Fibroblast of lung (primary cell): ENCODE measurements at regions not wholly inside any gene's neighbourhood (a gene's known extent, or its start where the extent isn't known, plus 50 kb on each side); places are given as distances from the start of the nearest gene placed in this dataset.

ENCODE experiments used
- DNase-seq, 2 donors: peaks; one replicate each; pipeline versions ENCODE4 v3.0.0 to v3.0.0-alpha.2; 2010; ENCODE audit warnings: low read depth in 2 of 2
- H2AFZ ChIP-seq: 2 replicates; pipeline ENCODE4 v1.5.1; 2012; ENCODE audit warnings: low read length, control low read depth, inconsistent platforms
- H3K27ac ChIP-seq: 2 replicates; pipeline ENCODE4 v1.5.1; 2011; ENCODE audit warnings: low read length, control low read depth; ENCODE audit not compliant: insufficient read depth
- H3K27me3 ChIP-seq: 2 replicates; pipeline ENCODE4 v1.5.1; 2011; ENCODE audit warnings: mild to moderate bottlenecking, low read length; ENCODE audit not compliant: control insufficient read depth, insufficient read depth
- H3K36me3 ChIP-seq: 2 replicates; pipeline ENCODE4 v1.5.1; 2011; ENCODE audit warnings: low read length; ENCODE audit not compliant: control insufficient read depth, insufficient read depth
- H3K4me1 ChIP-seq: 2 replicates; pipeline ENCODE4 v1.5.1; 2011; ENCODE audit warnings: low read length; ENCODE audit not compliant: control insufficient read depth, insufficient read depth; ENCODE audit errors: extremely low read depth
- H3K4me2 ChIP-seq: 2 replicates; pipeline ENCODE4 v1.5.1; 2011; ENCODE audit warnings: low read length, control low read depth; ENCODE audit not compliant: insufficient read depth; ENCODE audit errors: extremely low read depth
- H3K4me3 ChIP-seq, 4 experiments: fragments of 200-600 bp in 1 of 4; sonication (generic) in 1 of 4; replicated peaks in 1 of 4; 2 replicates each; pipeline ENCODE4 v1.5.1; 2011 to 2016; ENCODE audit warnings: low read length in 4 of 4, low read depth in 3 of 4, mild to moderate bottlenecking in 3 of 4, control low read depth in 2 of 4, inconsistent platforms in 1 of 4, mixed read lengths in 1 of 4; ENCODE audit not compliant: insufficient read depth in 1 of 4; ENCODE audit errors: control extremely low read depth in 1 of 4
- H3K79me2 ChIP-seq: 2 replicates; pipeline ENCODE4 v1.5.1; 2012; ENCODE audit warnings: mild to moderate bottlenecking, low read length, inconsistent platforms; ENCODE audit not compliant: control insufficient read depth, insufficient read depth
- H3K9ac ChIP-seq: 2 replicates; pipeline ENCODE4 v1.5.1; 2011; ENCODE audit warnings: mild to moderate bottlenecking, low read length, control low read depth; ENCODE audit not compliant: insufficient read depth
- H3K9me3 ChIP-seq: 2 replicates; pipeline ENCODE4 v1.5.1; 2012; ENCODE audit warnings: low read depth, low read length; ENCODE audit not compliant: control insufficient read depth, insufficient read depth
- H4K20me1 ChIP-seq: 2 replicates; pipeline ENCODE4 v1.5.1; 2011; ENCODE audit warnings: low read length; ENCODE audit not compliant: control insufficient read depth, insufficient read depth; ENCODE audit errors: extremely low read depth
- EZH2 ChIP-seq: IDR thresholded peaks from 2 replicates; pipeline ENCODE4 v1.5.1; 2012; ENCODE audit warnings: low read length, control low read depth, mild to moderate bottlenecking; ENCODE audit errors: missing control alignments
- TF ChIP-seq, protein P1 (sequence below), 2 donors: IDR thresholded peaks in 1 of 2; conservative IDR thresholded peaks in 1 of 2; 1 replicate in 1 of 2; 2 replicates in 1 of 2; pipeline ENCODE4 v1.5.1; 2011 to 2012; ENCODE audit warnings: low read length in 2 of 2, control low read depth in 1 of 2, inconsistent platforms in 1 of 2, low read depth in 1 of 2, mild to moderate bottlenecking in 1 of 2

GRCh38 chr20:39607141-39607540, 645.0 kb downstream of the DHX35 start:
- H3K27ac ChIP-seq = no peak overlapping the region

GRCh38 chr20:39605908-39606307, 643.8 kb downstream of the DHX35 start:
- Histone ChIP-seq H4K20me1 (no peaks in the 10 kb centered on the region), H3K4me2 (no peak overlapping the region), H3K79me2 (no peaks in the 10 kb centered on the region), H2AFZ (no peak overlapping the region), H3K36me3 (no peaks in the 10 kb centered on the region), H3K27me3 (no peaks in the 10 kb centered on the region), H3K9me3 (no peaks in the 10 kb centered on the region), H3K4me1 (no peaks in the 10 kb centered on the region), H3K9ac (no peak overlapping the region), H3K27ac (no peak overlapping the region), H3K4me3 (no peak overlapping the region)
- no peak for TF ChIP-seq EZH2
- TF ChIP-seq, protein P1, sequence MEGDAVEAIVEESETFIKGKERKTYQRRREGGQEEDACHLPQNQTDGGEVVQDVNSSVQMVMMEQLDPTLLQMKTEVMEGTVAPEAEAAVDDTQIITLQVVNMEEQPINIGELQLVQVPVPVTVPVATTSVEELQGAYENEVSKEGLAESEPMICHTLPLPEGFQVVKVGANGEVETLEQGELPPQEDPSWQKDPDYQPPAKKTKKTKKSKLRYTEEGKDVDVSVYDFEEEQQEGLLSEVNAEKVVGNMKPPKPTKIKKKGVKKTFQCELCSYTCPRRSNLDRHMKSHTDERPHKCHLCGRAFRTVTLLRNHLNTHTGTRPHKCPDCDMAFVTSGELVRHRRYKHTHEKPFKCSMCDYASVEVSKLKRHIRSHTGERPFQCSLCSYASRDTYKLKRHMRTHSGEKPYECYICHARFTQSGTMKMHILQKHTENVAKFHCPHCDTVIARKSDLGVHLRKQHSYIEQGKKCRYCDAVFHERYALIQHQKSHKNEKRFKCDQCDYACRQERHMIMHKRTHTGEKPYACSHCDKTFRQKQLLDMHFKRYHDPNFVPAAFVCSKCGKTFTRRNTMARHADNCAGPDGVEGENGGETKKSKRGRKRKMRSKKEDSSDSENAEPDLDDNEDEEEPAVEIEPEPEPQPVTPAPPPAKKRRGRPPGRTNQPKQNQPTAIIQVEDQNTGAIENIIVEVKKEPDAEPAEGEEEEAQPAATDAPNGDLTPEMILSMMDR (conservative IDR thresholded peaks at IDR 0.05 in 1 of 2, IDR thresholded peaks at IDR 0.05 in 1 of 2; ENCODE audit: low read depth in 1 of 2, low read length in 2 of 2) = no peak
- no peak for DNase-seq

More at GRCh38 chr20:39607141-39607540, 645.0 kb downstream of the DHX35 start:
- Histone ChIP-seq H3K79me2 (no peaks in the 10 kb centered on the region), H3K9ac (no peak overlapping the region), H3K27me3 (no peaks in the 10 kb centered on the region), H4K20me1 (no peaks in the 10 kb centered on the region), H3K9me3 (no peaks in the 10 kb centered on the region), H3K4me1 (no peaks in the 10 kb centered on the region), H3K4me3 (no peak overlapping the region), H2AFZ (no peak overlapping the region), H3K4me2 (no peak overlapping the region), H3K36me3 (no peaks in the 10 kb centered on the region)
- DNase-seq = peak in 1 of 2 donors; percentile 64
- TF ChIP-seq, protein P1 (conservative IDR thresholded peaks at IDR 0.05 in 1 of 2, IDR thresholded peaks at IDR 0.05 in 1 of 2; ENCODE audit: low read depth in 1 of 2, low read length in 2 of 2) = no peak
- no peak for TF ChIP-seq EZH2

GRCh38 chr20:39605361-39605760, 643.2 kb downstream of the DHX35 start:
- H4K20me1 ChIP-seq = no peaks in the 10 kb centered on the region
- no peaks in the 10 kb centered on the region for H3K79me2 ChIP-seq
- H2AFZ ChIP-seq = no peak overlapping the region
- no peaks in the 10 kb centered on the region for H3K4me1 ChIP-seq
- no peaks in the 10 kb centered on the region for H3K27me3 ChIP-seq
- H3K4me2 ChIP-seq = no peak overlapping the region
- no peak overlapping the region for H3K27ac ChIP-seq
- TF ChIP-seq EZH2 = no peak
- TF ChIP-seq, protein P1 (conservative IDR thresholded peaks at IDR 0.05 in 1 of 2, IDR thresholded peaks at IDR 0.05 in 1 of 2; ENCODE audit: low read depth in 1 of 2, low read length in 2 of 2) = no peak
- H3K9ac ChIP-seq = no peak overlapping the region
- no peaks in the 10 kb centered on the region for H3K9me3 ChIP-seq
- no peak for DNase-seq
- no peaks in the 10 kb centered on the region for H3K36me3 ChIP-seq
- H3K4me3 ChIP-seq = no peak overlapping the region
